ENCODE measurements at regions not wholly inside any gene's neighbourhood (a gene's known extent, or its start where the extent isn't known, plus 50 kb on each side); places are given as distances from the start of the nearest gene placed in this dataset.
A peak's percentile ranks its signal among the peaks of the same experiment; 100 is the strongest.
"Not testable (repeated sequence)": the region's sequence is repeated elsewhere in the genome, so short reads cannot be mapped to it uniquely, and the experiment has no call there.

DNA sequence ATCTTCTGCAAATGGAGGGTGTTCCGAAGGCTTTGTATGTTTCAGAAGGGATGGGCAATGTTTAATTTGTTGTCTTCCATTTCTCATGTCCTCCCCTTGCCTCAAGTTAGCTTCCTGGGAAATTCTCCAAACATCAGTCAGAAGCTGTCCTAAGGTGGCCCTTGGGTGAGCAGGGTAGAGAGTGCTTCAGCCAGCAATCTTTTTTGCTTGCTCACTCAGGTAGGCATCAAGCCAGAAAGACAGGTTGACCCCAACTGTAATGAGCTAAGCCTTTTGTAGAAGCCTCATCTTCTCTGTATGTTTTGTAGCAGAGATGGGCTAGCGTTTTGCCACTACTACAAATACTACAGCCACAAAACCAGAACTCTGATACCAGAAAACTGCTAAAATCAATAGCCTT is 321.5 kb upstream of the FAM78B start:
- H3K27me3 ChIP-seq: no peaks in the 10 kb centered on the region
- 89% methylated on average over 2 of the region's 2 CpGs for WGBS
- no peak overlapping the region for H3K27ac ChIP-seq
- H3K9me3 ChIP-seq: no peaks in the 10 kb centered on the region
- no peak overlapping the region for H3K4me3 ChIP-seq
- H3K36me3 ChIP-seq: no peaks in the 10 kb centered on the region
- no peak for TF ChIP-seq POLR2AphosphoS5 (IDR thresholded peaks at IDR 0.05)
- TF ChIP-seq, protein P1, sequence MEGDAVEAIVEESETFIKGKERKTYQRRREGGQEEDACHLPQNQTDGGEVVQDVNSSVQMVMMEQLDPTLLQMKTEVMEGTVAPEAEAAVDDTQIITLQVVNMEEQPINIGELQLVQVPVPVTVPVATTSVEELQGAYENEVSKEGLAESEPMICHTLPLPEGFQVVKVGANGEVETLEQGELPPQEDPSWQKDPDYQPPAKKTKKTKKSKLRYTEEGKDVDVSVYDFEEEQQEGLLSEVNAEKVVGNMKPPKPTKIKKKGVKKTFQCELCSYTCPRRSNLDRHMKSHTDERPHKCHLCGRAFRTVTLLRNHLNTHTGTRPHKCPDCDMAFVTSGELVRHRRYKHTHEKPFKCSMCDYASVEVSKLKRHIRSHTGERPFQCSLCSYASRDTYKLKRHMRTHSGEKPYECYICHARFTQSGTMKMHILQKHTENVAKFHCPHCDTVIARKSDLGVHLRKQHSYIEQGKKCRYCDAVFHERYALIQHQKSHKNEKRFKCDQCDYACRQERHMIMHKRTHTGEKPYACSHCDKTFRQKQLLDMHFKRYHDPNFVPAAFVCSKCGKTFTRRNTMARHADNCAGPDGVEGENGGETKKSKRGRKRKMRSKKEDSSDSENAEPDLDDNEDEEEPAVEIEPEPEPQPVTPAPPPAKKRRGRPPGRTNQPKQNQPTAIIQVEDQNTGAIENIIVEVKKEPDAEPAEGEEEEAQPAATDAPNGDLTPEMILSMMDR (IDR thresholded peaks at IDR 0.05): no peak
- peaks cover 14% of the 10 kb centered on the region for H3K4me1 ChIP-seq
- DNase-seq (ENCODE audit: low spot score in 2 of 2): no peak

DNA sequence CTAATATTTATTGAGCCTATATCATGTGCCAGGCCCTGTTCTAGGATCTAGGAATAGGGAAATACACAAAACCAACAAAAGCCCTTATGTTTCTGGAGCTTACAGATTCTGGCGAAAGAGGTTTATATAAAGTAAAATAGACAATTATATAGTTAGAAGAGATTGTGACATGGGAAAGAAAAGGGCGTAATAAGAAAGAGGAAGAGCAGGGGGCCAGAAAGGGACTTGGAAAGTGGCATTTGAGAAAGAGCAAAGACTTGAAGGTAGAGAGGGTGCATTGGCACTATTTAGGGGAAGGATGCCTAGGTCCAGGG is 322.5 kb upstream of the FAM78B start:
- DNase-seq (ENCODE audit: low spot score in 2 of 2): no peak
- no peak for TF ChIP-seq POLR2AphosphoS5 (IDR thresholded peaks at IDR 0.05)
- no peak for TF ChIP-seq POLR2A (IDR thresholded peaks at IDR 0.05)
- TF ChIP-seq EP300 (IDR thresholded peaks at IDR 0.05): no peak
- TF ChIP-seq, protein P1 (IDR thresholded peaks at IDR 0.05): no peak
- H3K4me3 ChIP-seq: peak overlapping the region; percentile 43
- H3K27me3 ChIP-seq: no peaks in the 10 kb centered on the region
- no peak overlapping the region for H3K27ac ChIP-seq
- peaks cover 14% of the 10 kb centered on the region for H3K4me1 ChIP-seq
- H3K9me3 ChIP-seq: no peaks in the 10 kb centered on the region
- WGBS: 86% methylated on average over 2 of the region's 2 CpGs
- no peaks in the 10 kb centered on the region for H3K36me3 ChIP-seq

DNA sequence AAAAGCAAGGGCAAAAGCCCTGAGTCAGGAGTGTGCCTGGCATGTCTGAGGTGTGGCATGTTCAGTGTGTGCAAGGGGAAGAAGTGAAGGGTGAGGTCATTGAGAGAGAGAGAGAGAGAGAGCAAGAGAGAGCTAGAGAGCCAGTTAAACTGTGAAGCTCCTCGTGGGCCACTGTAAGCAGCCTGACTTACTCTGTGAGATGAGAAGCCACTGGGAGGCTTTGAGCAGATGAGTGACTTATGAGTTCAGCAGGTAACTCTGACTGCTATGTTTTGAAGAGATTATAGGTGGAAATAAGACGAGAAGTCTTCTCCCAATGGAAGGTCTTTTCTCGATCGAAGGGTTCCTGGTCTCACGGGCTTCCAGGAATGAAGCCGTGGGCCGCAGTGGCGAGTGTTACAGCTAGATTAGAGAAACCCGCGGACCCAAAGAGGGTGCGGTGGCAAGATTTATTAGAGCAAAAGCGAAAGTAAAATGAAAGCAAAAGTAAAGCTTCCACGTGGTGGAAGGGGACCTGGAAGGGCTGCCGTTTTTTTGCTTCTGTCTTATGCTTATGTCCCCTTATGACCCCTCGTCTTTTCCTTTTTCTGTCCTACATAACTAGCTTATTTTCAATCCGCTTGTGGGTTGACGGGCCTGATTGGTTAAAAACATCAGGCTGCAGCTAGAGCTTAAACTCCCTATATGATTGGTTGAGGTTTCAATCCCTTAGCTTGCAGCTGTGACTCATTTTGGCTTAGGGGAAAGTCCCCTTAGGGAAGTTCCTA is 323.1 kb upstream of the FAM78B start:
- peak in 1 of 2 donors; percentile 55 for DNase-seq (ENCODE audit: low spot score in 2 of 2)
- Histone ChIP-seq H3K27me3 (no peaks in the 10 kb centered on the region), H3K36me3 (no peaks in the 10 kb centered on the region), H3K4me1 (peaks cover 14% of the 10 kb centered on the region), H3K4me3 (peak overlapping the region; percentile 43), H3K9me3 (no peaks in the 10 kb centered on the region), H3K27ac (peak overlapping the region; percentile 65)
- WGBS: 52% methylated on average over 17 of the region's 17 CpGs
- TF ChIP-seq POLR2AphosphoS5 (IDR thresholded peaks at IDR 0.05) (no peak), EP300 (IDR thresholded peaks at IDR 0.05) (no peak)
- TF ChIP-seq, protein P1 (IDR thresholded peaks at IDR 0.05): no peak

DNA sequence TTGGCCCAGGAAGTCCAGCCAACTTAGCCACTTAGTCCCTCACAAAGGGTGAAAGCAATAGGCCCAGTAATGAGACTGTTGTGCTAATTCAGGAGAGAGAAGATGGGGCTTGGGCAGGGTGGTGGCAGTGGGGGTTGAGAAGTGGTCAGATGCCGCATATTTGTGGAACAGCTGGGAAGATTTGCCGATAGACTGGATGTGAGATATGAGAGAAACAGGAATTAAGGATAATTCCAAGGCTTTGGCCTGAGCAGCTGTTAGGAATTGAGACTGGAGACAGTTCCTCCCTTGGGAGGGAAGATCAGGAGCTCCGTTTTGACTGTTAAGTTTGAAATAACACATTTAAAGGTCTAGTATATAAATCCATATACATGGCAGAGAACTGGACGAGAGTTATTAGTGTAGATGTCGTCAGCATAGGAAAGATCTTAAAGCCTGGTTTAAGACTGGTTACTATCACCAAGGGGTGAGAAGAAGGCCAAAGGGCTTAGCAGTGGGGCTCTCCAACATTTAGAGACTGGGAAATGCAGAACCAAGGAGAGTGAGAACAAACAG is 323.7 kb upstream of the FAM78B start:
- no peak for DNase-seq (ENCODE audit: low spot score in 2 of 2)
- Histone ChIP-seq H3K4me1 (peaks cover 14% of the 10 kb centered on the region), H3K4me3 (peak overlapping the region; percentile 43), H3K27me3 (no peaks in the 10 kb centered on the region), H3K27ac (no peak overlapping the region), H3K36me3 (no peaks in the 10 kb centered on the region), H3K9me3 (no peaks in the 10 kb centered on the region)
- TF ChIP-seq POLR2A (IDR thresholded peaks at IDR 0.05): no peak
- TF ChIP-seq EP300 (IDR thresholded peaks at IDR 0.05): no peak
- TF ChIP-seq, protein P1 (IDR thresholded peaks at IDR 0.05): no peak
- TF ChIP-seq POLR2AphosphoS5 (IDR thresholded peaks at IDR 0.05): no peak
- 56% methylated on average over 5 of the region's 5 CpGs for WGBS

DNA sequence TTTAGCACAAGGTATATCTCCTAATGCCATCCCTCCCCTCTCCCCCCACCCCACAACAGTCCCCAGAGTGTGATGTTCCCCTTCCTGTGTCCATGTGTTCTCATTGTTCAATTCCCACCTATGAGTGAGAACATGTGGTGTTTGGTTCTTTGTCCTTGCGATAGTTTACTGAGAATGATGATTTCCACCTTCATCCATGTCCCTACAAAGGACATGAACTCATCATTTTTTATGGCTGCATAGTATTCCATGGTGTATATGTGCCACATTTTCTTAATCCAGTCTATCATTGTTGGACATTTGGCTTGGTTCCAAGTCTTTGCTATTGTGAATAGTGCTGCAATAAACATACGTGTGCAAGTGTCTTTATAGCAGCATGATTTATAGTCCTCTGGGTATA is 327.0 kb upstream of the FAM78B start:
- H3K36me3 ChIP-seq; DNase-seq (ENCODE audit: low spot score in 2 of 2); H3K4me3 ChIP-seq; H3K27ac ChIP-seq; H3K9me3 ChIP-seq; H3K27me3 ChIP-seq: not testable (repeated sequence)
- 64% methylated on average over 2 of the region's 2 CpGs for WGBS
- H3K4me1 ChIP-seq: peaks cover 14% of the 10 kb centered on the region

DNA sequence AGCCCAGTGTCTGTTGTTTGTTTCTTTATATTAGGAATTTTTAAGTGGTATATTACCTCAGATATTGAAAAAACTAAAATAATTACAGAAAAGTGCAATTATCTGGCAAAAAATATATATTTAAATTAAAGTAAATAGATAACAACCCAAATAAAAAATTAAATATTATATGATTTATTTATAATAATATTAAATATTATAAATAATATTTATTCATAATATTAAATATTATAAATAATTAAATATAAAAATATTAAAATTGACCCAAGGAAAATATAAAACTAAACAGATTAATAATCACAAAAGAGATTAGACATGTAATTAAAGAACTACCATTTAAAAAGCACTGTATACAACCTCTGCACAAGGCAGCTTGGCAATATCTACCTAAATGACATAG is 331.9 kb upstream of the POGK start:
- no peak overlapping the region for H3K27ac ChIP-seq
- no peaks in the 10 kb centered on the region for H3K27me3 ChIP-seq
- no peaks in the 10 kb centered on the region for H3K4me1 ChIP-seq
- no peaks in the 10 kb centered on the region for H3K9me3 ChIP-seq
- H3K4me3 ChIP-seq: no peak overlapping the region
- H3K36me3 ChIP-seq: no peaks in the 10 kb centered on the region
- DNase-seq (ENCODE audit: low spot score in 2 of 2): no peak
- TF ChIP-seq, protein P1 (IDR thresholded peaks at IDR 0.05): no peak
- TF ChIP-seq POLR2A (IDR thresholded peaks at IDR 0.05) (no peak), POLR2AphosphoS5 (IDR thresholded peaks at IDR 0.05) (no peak), EP300 (IDR thresholded peaks at IDR 0.05) (no peak)
